CD4-positive, alpha-beta T cell treated with Interleukin-12 subunit alpha and Interleukin-12 subunit beta, for 1 hour (primary cell): ENCODE measurements at regions not wholly inside any gene's neighbourhood (a gene's known extent, or its start where the extent isn't known, plus 50 kb on each side); places are given as distances from the start of the nearest gene placed in this dataset.

Source experiments
- DNase-seq: peaks from one replicate; pipeline ENCODE4 v3.0.0-alpha.2; 2020

DNA sequence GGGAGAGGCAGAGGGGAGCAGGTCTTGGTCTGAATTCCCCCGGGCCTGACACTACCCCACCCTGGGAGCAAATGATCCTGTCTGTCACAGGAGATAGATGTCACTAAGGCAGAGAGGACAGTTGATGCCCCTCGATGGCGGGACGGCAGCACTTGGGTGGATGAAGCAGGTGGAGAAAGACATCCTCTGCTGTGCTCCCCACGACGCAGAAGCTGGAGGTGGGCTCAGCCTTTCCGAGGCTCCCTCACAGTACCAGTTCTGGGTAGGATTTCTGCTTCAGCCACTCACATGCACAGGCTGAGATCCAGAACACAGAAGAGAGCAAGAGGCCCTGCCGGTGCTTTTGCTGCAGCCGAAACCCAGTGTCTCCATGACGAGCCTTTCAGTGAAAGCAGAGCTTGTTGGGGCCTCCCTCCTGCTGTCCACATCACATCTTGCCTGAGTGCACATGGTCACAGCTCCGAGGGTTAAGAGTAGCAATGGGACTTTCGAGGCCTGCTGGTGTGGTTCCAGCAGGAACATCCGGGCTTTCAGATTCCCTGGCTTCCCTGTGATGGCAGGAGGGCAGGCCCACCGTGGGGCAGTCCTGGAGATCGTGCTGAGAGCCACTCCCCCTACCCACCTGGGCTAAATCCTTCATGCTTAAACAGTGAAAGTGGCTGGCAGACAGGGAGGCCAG lies 107.3 kb upstream of the PRR20G start:
- DNase-seq, result no peak

DNA sequence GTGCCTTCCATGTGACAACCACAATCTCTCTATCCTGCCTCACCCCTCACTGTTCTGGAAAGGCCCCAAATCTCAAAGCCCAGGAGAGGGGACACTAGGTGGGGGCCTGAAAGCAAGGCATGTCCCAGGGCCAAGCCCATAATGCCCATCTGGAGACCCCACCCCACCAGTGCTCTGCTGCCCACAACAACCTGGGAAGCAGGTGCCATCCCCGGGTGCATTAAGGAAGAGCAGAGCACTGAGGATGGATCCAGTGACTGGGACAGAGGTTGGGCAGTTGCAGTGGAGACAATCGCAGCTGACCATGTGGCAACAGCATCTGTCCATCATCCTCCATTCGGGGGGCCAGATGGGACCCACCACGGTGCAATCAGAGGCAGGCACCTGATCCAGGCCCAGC lies 106.2 kb upstream of the PRR20G start:
- DNase-seq, result no peak

DNA sequence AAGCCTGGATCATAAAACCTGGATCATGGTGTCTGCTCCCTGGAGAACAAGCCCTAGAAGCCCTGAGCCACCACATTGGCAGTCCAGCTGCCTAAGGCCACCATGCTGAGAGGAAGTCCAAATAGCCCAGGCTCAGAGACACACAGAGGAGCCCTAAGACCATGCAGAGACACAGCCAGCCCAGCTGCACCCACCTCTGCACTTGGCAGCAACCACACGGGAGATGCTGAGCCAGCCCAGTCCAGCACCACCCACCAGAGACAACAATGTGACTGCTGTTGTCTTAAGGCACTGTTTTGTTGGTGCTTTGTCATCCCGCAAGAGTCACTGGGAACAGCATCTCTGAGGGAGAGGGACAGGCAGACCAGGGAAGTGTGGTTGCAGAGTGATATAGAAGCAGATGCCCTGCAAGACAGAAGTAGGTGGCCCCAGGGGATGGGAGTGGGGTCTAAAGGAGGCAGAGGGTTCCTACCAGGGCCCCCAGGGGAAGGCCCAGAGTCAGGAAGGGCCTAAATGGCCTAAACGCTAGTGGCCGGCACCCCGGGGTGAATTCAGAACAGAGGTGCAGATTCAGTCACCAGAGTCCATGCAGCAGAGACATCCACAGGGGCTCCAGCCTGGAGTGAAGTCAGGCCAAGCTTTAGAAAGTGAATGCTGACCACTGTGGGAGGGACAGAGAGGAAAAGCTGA lies 105.4 kb upstream of the PRR20G start:
- no peak for DNase-seq

DNA sequence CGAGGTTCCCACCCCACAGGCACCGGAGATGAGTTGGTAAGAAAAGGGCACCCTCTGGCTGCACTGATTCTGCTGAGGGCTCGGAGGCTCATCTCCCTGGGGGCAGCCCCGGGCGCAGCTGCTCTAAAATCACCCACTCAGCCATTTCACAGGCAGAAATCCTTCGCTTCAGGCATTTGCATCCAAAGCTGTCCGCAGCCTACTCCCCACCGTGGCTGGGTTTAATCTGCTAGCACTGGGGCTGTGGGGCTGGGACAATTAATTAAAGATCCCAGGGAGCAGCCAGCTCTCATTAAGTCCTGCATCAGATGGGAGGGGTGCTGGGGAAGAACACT lies 104.3 kb upstream of the PRR20G start:
- DNase-seq, result no peak

DNA sequence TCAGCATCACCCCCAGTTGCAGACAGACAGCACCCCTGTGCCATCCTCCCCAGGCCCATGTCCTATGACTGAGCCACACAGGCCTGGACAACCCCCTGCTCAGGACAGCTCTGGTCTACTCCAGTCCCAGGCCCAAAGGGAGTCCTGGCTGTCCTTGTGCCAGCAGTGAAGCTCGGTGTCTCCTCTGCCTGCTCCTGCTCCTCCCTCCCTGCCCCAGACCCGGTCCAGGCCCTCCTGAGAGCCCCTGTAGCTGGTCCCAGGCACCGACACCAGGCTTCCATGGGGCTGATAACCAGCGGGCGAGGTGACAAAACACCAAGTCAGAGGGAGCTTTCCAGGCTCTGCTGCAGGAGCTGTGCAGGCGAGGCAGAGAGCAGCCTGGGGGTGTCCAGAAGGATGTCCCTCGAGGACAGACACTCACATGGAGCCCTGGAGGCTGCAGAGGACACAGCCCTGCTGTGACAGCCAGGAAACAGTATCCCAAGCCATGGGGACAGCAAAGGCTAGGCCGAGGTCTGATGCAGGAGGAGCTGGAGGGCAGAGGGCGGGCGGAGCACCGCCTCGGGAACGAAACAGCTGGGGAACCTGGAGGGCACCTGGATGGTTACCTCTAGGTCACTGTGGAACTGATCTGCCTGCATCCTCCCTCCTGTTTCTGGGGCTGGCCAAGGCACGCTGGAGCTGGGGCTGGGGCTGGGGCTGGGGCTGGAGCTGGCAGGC lies 103.8 kb upstream of the PRR20G start:
- no peak for DNase-seq

DNA sequence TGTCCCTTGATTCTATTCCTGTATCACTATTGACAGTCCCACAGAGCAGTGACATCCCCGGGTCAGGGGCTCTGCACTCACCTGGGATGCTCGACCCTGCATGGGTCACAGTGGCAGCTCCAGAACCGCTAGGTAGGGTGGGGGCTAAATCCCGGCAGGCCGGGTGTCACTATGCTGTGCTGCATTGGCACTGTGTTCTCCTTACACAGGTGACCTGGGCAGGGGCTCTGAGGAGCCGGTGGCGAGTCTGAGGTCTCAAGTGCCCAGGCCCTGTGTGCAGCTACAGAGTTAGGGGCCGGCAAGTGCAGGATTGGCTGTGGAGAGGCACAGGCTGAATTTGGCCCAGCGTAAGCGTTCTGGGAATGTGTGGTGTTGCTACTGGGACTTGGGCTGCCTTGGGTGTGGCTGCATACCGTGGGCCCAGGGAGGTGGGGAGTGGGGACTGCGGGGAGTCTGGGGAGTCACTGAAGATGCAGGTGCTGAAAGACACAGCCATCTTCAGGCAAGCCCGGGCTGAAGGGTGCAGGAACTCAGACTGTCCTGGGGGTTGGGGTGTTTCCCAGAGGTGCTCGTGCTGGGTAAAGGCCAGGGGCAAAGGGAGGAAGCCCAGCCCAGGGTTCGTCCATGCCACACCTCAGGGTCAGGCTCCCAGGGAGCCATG lies 102.6 kb upstream of the PRR20G start:
- DNase-seq, result no peak

DNA sequence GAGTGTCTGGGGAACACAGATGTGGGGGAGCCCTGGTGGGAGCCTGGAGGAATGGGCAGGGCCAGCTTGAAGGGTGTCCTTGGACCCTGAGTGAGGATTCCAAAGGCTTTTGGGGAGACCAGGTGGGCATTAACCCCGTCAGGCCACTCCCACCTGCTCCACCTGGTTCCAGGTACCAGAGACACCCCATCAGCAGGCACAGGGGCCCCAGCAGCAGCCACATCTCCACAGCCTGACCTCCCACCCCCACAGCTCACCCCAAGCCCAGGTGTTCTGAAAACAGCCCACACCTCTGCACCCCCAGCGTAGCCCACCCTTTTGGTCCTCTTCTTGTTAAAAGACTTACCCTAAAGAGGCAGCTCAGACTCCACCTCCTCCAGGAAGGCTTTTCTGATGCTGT lies 102.1 kb upstream of the PRR20G start:
- DNase-seq, result no peak

DNA sequence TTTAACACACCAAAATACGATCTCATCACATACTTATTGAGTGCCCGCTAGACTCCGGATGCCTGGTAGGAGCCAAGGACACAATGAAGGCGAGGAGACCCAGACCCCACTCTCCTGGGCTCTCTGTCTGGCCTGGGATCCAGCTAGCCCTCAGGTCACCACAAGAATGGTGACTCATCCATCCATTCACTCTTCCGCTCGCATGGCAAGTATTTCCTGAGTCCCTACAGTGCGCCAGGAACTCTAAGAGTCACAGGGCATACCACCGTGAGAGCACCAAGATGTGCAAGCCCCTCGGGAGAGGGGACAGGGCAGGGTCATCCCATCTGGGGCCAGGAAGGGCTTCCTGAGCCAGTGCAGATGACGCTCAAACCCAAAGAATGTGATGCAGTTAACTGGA lies 101.6 kb upstream of the PRR20G start:
- DNase-seq, result no peak

DNA sequence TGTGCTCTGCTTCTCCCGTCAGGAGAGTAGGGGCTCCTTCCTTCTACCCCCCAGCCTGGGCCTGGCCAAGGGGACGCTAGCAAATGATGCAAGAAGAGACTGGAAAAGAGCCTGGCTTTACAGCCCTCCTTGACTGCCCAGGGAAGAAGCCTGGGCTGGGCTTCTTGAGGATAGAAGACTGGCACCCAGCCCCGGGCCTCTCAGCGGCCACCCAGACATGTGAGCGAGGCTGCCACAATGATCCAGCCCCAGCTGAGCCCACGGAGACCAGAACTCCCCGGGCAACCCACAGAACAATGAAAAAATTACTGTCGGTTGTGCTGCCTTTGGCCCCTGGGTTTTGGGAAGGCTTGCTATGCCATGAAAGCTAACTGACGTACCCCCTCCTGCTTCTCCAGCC lies 100.6 kb upstream of the PRR20G start:
- DNase-seq, result no peak

DNA sequence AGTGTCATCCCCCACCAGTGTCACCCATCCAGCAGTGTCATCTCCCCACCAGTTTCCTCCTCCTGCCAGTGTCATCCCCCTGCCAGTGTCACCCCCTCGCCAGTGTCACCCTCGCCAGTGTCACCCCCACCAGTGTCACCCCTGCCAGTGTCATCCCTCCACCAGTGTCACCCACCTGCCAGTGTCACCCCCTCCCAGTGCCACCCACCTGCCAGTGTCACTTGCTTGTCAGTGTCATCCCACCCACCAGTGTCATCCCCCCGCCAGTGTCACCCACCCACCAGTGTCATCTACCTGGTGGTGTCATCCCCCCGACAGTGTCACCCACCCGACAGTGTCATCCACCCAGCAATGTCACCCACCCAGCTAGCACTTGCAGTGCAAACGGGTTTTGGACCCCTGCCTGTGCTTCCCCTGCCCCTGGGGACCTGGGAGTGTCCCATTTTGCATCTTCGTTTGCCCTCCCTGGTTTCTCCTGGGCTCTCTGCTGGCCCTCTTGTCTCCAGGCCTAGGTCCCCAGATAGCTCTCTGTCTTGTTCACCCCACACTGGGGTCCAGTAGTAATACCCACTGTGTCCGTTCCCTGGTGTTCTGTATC lies 99.8 kb upstream of the PRR20G start:
- no peak for DNase-seq

DNA sequence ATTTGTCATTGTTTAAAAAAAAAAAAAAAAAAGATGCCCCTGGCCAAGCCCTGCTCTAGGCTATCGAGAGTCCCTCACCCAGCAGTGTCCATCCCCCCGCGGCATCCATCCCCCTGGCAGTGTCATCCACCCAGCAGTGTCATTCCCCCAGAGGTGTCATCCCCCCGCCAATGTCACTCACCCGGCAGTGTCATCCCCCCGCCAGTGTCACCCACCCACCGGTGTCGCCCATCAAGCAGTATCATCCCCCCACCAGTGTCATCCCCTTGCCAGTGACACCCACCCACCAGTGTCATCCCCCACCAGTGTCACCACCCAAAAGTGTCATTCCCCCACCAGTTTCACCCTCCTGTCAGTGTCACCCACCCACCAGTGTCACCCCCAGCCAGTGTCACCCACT lies 99.3 kb upstream of the PRR20G start:
- no peak for DNase-seq

DNA sequence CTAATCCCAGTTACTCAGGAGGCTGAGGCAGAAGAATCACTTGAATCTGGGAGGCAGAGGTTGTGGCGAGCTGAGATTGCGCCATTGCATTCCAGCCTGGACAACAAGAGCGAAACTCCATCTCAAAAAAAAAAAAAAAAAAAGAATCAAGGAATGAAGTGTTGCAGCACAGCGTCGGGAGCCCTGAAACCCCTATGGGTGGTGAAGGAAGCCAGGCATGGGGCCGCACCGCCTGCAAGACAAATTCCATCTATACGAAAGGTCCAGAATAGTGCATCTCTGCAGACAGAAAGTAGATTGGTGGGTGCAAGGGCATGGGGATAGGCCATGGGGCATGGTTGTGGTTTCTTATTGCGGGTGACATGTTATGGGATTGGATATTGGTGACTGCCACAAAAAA lies 98.6 kb upstream of the PRR20G start:
- DNase-seq, result no peak

DNA sequence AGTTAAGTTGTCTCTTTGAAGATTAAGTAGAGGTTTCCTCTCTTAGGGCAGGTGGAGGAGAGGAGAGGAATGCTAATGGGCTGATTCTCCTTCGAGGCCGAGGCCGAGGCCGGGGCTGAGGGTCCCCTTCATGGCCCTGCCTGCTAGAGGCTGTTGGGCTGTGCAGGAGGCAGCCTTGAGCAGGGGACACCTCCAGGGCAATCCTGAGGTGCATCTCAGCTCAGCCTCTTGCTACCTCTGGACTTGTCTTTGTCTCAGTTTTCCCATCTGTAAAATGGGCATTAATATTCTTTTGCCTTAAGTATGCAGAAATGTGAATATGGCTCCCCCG lies 97.7 kb upstream of the PRR20G start:
- DNase-seq, result no peak

DNA sequence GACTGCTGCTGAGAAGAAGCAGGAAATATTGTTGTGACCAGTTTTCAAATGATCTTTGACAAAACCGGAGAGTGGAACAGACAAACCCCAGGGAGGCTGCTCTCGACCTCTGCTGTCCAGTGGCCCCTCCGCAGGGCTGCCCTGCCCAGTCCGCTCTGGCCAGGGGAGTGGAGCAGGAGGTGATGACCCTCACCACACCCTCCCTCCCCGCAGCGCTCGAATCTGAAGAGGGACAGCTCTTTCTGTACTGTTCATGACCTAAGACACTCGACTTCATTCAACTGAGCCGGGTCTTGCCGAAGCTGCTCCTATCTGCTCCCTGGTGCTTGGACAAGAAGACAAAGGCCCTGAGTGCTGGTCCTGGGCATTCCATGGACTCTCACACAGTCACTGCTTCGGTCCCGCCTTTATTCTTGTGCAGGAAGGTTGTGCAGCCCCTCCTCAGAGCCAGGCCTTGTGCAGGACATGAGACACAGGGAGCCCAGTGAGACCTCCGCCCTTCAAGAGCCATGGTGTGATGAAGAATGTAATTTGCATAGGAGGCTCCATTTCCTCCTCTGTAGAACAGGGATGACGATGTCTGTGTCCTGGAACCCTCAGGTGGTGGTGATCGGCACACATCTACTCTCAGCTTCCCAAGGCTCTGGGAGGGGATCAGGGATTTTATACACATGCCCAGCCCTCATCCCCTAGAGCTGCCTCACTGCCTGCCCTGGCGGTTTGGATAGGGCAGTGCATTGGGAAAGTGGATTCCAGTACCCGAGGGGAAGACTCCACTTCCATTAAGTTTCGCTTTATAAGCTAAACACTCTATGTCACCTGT lies 97.1 kb upstream of the PRR20G start:
- no peak for DNase-seq

DNA sequence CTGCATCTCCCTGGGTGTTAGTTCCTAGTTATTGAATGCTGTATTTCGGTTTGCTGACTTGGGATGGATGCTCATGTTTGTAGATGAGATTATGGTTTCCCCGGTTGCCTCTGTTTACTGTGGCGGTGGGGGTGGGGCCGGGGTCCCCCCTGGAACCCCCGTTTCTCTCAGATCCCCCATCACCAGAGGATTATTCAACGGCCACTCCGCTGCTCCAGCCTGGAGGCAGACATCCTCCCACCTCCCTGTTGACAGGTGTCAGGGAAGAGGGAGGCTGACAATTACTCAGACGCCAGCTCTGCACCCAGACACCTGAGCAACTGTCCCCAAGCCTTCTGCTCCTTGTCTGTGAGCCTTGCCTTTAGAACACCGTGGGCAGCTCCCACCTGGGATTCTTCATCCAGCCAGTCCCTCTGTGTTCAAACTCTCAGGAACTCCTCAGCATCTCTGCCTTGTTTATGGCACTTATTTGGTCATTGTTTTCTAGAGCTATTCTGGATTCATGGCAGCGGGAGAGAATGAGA lies 95.9 kb upstream of the PRR20G start:
- no peak for DNase-seq

DNA sequence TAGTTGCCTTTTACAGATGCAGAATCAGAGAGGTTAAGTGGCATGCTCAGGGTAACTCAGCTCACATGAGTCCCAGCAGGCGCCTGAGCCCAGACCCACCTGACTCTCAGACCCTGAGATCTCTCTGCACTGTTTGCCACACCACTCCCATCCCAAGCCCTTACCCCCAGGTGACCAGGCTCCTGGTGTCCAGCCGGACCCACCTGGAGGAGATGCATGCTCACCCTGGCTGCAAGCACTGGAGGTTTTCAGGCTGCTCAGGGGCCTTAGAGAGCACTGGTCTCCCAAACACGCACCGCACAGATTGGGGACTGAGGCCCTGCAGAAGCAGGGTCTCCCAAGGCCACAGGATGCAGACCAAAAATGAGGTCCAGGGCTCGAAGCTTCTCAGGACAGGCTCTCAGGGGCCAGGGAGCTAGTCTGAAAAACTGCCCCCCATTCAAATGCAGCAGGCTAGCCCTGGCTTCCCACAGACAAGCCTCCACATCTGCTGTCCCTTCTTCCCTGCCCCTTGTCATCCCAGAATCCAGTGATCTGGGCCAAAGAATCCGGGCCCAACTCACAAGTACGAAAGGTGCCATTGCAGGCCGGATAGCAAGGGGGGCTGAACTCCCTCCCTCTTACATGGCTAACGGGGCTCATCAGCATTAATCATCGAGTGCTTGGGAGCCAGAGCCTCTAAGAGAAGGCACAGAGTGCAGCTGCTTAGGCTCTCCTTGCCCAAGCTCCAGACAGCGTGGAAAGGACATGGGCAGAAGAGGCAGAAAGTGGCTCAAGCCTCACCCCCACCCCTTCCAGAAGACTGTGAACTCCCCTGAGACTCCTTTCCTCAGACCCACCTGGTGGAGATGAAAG lies 90.2 kb upstream of the PRR20G start:
- no peak for DNase-seq

DNA sequence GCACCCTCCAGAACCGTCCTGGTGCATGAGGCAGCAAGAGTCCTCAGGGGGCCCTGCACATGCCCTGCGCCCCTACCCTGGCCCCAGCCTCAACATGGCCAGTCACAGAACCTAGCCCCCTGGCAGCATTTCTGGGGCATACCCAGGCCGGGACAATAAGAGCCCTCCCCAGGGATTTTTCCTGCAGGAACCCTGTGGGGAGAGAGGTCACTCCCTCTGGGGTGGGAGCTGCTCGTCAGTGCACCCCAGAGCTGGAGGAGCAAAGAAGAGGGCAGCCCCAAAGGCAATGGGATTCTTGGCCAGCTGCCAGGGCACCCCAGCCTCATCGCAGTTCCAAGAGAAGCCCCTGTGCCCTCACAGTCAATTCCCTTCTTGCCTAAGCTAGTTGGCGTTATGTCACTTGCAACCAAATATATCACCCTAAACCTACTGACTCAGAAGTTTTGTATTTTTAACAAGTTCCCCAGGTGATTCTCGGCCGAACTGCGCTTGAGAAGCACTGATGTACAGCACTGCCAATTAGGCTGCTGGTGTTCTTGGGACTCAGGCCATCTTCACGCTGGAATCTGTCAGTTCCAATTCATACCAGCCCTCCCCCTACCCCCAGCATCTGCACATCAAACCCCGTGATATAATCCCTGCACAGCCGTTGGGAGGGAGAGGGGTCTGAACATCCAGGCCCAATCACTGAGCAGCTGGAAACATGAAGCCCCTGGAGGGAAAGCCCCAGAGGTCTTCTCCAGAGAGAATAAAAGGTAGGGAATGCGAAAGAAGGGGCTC lies 87.5 kb upstream of the PRR20G start:
- DNase-seq, result no peak

DNA sequence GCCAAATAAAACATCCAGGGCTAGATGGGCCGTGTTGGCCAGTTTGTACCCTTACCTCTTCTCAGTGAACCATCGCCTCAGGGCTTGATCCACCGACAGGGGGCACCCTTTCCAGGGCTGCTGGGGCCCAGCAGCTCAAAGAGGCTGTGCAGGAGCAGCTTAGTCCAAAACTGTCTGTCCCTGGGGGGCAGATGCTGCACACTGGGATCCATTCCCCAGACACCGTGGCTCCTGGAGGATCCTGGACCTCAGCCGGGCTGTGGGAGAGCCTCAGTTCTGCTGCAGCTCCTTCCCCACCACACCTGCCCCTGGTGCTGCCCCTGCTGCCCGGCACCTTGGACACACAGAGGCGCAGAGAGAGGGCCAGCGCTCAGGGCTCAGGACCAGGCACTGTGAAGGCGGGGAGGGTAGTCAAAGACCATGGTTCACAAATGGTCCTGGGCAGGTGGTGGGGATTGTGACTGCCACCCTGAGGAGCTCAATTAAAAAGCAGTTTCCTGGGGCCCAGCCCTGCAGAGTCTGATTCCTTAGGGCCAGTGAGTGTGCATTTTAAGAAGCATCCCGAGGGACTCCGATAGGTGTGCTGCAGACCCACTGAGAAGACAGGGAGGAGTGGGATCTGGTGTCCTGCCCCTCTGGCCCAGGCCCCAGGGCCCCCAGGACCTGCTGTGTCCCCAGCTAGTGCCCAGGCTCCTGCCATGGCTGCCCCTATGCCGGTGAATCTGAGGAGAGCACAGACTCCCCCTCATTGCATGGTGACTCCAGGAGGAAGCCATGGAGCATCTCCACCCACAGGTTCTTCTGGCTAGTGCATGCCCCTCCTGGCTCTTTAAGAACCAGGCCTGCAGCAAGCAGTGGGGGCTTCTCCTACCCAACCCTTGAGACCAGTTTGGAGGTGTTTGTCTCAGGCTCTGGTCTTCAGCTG lies 86.5 kb upstream of the PRR20G start:
- DNase-seq, result no peak

DNA sequence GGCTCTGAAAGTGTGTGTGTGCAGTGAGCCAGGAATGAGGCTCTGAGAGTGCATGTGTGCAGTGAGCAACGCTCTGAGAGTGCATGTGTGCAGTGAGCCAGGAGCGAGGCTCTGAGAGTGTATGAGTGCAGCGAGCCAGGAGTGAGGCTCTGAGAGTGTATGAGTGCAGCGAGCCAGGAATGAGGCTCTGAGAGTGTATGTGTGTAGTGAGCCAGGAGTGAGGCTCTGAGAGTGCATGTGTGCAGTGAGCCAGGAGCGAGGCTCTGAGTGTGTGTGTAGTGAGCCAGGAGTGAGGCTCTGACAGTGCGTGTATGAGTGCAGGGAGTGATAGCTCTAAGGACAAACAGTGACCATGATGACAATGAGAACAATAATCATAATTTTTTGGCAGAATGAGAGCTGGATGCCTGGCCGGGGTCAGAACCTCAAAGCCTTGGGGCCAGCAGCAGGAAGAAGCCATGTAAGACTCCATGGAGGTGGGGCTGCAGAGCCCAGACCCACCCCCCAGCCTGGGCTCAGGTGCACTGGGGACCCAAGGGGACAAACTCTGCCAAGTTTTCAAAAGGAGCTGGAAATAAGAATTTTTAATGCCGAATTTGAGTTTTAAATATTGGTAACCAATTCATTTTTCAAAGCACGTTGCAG lies 85.7 kb upstream of the PRR20G start:
- DNase-seq, result no peak
